ENCODE measurements at regions not wholly inside any gene's neighbourhood (a gene's known extent, or its start where the extent isn't known, plus 50 kb on each side); places are given as distances from the start of the nearest gene placed in this dataset.

- H3K4me3 ChIP-seq (ENCODE audit: low read depth, low read length): no peak overlapping the region
- TF ChIP-seq, protein P1, sequence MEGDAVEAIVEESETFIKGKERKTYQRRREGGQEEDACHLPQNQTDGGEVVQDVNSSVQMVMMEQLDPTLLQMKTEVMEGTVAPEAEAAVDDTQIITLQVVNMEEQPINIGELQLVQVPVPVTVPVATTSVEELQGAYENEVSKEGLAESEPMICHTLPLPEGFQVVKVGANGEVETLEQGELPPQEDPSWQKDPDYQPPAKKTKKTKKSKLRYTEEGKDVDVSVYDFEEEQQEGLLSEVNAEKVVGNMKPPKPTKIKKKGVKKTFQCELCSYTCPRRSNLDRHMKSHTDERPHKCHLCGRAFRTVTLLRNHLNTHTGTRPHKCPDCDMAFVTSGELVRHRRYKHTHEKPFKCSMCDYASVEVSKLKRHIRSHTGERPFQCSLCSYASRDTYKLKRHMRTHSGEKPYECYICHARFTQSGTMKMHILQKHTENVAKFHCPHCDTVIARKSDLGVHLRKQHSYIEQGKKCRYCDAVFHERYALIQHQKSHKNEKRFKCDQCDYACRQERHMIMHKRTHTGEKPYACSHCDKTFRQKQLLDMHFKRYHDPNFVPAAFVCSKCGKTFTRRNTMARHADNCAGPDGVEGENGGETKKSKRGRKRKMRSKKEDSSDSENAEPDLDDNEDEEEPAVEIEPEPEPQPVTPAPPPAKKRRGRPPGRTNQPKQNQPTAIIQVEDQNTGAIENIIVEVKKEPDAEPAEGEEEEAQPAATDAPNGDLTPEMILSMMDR (IDR thresholded peaks at IDR 0.05; ENCODE audit: insufficient read depth, low read depth, low read length, missing control alignments): no peak
- DNase-seq (ENCODE audit: low read depth): no peak
Measured at GRCh38 chr3:147989344-147989743, 580.2 kb downstream of the ZIC1 start.

- DNase-seq (ENCODE audit: low read depth): no peak
- no peak overlapping the region for H3K4me3 ChIP-seq (ENCODE audit: low read depth, low read length)
- TF ChIP-seq, protein P1 (IDR thresholded peaks at IDR 0.05; ENCODE audit: insufficient read depth, low read depth, low read length, missing control alignments): no peak
Measured at GRCh38 chr3:148002705-148003205, 593.6 kb downstream of the ZIC1 start.

- DNase-seq (ENCODE audit: low read depth): no peak
- no peak overlapping the region for H3K4me3 ChIP-seq (ENCODE audit: low read depth, low read length)
- TF ChIP-seq, protein P1 (IDR thresholded peaks at IDR 0.05; ENCODE audit: insufficient read depth, low read depth, low read length, missing control alignments): no peak
Measured at GRCh38 chr3:148004331-148004730, 595.2 kb downstream of the ZIC1 start.

DNA sequence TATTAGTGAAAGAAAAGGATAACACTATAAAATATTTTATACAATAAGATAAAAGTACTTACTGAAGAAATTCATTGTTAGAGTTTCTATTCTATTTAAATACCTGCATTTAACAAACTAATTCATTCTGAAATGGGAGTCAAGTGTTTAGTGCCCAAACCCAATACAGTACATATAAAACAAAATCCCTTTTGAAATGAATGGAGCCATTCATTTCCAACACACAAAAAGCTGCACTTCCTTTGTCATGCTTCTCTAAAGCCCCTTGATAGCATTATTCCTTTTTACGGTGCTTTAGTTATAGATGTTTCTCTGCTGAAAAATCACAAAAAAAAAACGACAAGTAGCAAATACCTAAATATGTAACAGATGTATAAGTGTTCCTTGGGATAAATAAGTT, 596.3 kb downstream of the ZIC1 start:
- H3K4me3 ChIP-seq (ENCODE audit: low read depth, low read length): no peak overlapping the region
- no peak for DNase-seq (ENCODE audit: low read depth)
- TF ChIP-seq, protein P1 (IDR thresholded peaks at IDR 0.05; ENCODE audit: insufficient read depth, low read depth, low read length, missing control alignments): no peak

DNA sequence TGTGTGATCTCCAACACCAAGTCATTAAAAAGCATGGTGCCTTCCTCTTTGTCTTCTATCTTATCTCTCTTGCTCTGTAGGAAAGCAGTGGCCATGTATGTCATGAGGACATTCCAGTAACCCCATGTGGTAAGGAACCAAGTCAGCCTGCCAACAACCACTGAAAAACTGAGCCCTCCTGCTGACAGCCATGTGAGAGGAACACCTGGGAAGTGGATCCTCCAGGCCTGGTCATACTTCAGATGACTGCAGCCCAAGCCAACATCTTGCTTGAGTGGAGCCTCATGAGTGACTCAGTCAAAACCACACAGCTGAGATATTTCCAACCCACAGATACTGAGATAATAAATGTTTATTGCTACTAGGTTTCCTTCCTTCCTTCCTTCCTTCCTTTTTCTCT, 597.3 kb downstream of the ZIC1 start:
- TF ChIP-seq, protein P1 (IDR thresholded peaks at IDR 0.05; ENCODE audit: insufficient read depth, low read depth, low read length, missing control alignments): no peak
- no peak overlapping the region for H3K4me3 ChIP-seq (ENCODE audit: low read depth, low read length)
- DNase-seq (ENCODE audit: low read depth): no peak

- TF ChIP-seq, protein P1 (IDR thresholded peaks at IDR 0.05; ENCODE audit: insufficient read depth, low read depth, low read length, missing control alignments): no peak
- no peak for DNase-seq (ENCODE audit: low read depth)
- no peak overlapping the region for H3K4me3 ChIP-seq (ENCODE audit: low read depth, low read length)
Measured at GRCh38 chr3:148008591-148008990, 599.4 kb downstream of the ZIC1 start.

- DNase-seq (ENCODE audit: low read depth): no peak
- no peak overlapping the region for H3K4me3 ChIP-seq (ENCODE audit: low read depth, low read length)
- TF ChIP-seq, protein P1 (IDR thresholded peaks at IDR 0.05; ENCODE audit: insufficient read depth, low read depth, low read length, missing control alignments): no peak
Measured at GRCh38 chr3:148020861-148021260, 611.7 kb downstream of the ZIC1 start.

All from GM12865 (cell line).